OCI-LY7 (cell line): ENCODE measurements at regions not wholly inside any gene's neighbourhood (a gene's known extent, or its start where the extent isn't known, plus 50 kb on each side); places are given as distances from the start of the nearest gene placed in this dataset.

Experiments used
- BruUV-seq: library from RNA; stranded (reverse); fragments of 400-500 nt; replicated peaks from 2 replicates; lab custom pipeline; 2021; lab: Mats Ljungman, UMichigan
- CTCF ChIA-PET: fragments of 300-600 bp; sonication (Branson Sonifier 250); formaldehyde crosslinking; loops from one replicate; lab custom pipeline; 2022; ENCODE audit warnings: antibody characterized with exemption; ENCODE audit not compliant: unreplicated experiment; lab: Charles Lee
- POLR2A ChIA-PET: fragments of 300-600 bp; sonication (Branson Sonifier 250); formaldehyde crosslinking; loops from one replicate; lab custom pipeline; 2022; ENCODE audit warnings: antibody characterized with exemption; lab: Charles Lee
- DNase-seq: peaks from one replicate; pipeline ENCODE4 v3.0.0-alpha.2; 2015; ENCODE audit warnings: low spot score
- H2AFZ ChIP-seq: fragments of 200-600 bp; sonication (generic), shearing (Covaris generic); 2 replicates; pipeline ENCODE4 v1.6.1; 2014; ENCODE audit warnings: mild to moderate bottlenecking, antibody characterized with exemption, low read length, moderate library complexity
- H3K27ac ChIP-seq: fragments of 200-600 bp; sonication (generic); 2 replicates; pipeline ENCODE4 v1.5.1; 2014; ENCODE audit warnings: mixed run types, low read depth, mild to moderate bottlenecking, moderate library complexity, low read length, inconsistent platforms; ENCODE audit not compliant: poor library complexity, severe bottlenecking
- H3K36me3 ChIP-seq: fragments of 200-600 bp; sonication (generic); 2 replicates; pipeline ENCODE4 v1.6.1; 2014; ENCODE audit warnings: mild to moderate bottlenecking, antibody characterized with exemption, low read length, moderate library complexity, mixed read lengths; ENCODE audit not compliant: insufficient read depth
- H3K4me1 ChIP-seq: fragments of 200-600 bp; sonication (generic); 2 replicates; pipeline ENCODE4 v1.5.1; 2014; ENCODE audit warnings: mild to moderate bottlenecking, low read length; ENCODE audit not compliant: insufficient read depth, poor library complexity, severe bottlenecking
- H3K4me2 ChIP-seq: fragments of 200-600 bp; sonication (generic); 2 replicates; pipeline ENCODE4 v1.6.1; 2014; ENCODE audit warnings: mild to moderate bottlenecking, low read length
- H3K4me3 ChIP-seq: fragments of 200-600 bp; sonication (generic); 2 replicates; pipeline ENCODE4 v1.5.1; 2014; ENCODE audit warnings: mild to moderate bottlenecking, low read depth, low read length; ENCODE audit not compliant: poor library complexity, severe bottlenecking
- H3K79me2 ChIP-seq: fragments of 200-600 bp; sonication (generic); 2 replicates; pipeline ENCODE4 v1.6.1; 2016; ENCODE audit warnings: low read depth, mild to moderate bottlenecking, low read length, moderate library complexity, mixed read lengths; ENCODE audit not compliant: insufficient read depth
- H3K9me2 ChIP-seq: fragments of 200-600 bp; sonication (generic); 2 replicates; pipeline ENCODE4 v1.6.1; 2016; ENCODE audit warnings: mild to moderate bottlenecking, low read length, mixed read lengths; ENCODE audit not compliant: insufficient read depth
- H3K9me3 ChIP-seq: fragments of 200-600 bp; sonication (generic); 2 replicates; pipeline ENCODE4 v1.6.1; 2014; ENCODE audit warnings: mild to moderate bottlenecking, mixed run types, low read length, mixed read lengths
- H4K20me1 ChIP-seq: fragments of 200-600 bp; sonication (generic); 2 replicates; pipeline ENCODE4 v1.6.1; 2014; ENCODE audit warnings: mild to moderate bottlenecking, antibody characterized with exemption, low read length, moderate library complexity, mixed read lengths; ENCODE audit not compliant: insufficient read depth
- EZH2phosphoT487 ChIP-seq: fragments of 200-600 bp; sonication (generic); IDR thresholded peaks from 2 replicates; pipeline ENCODE4 v1.6.1; 2018; ENCODE audit warnings: low read depth, borderline replicate concordance, mild to moderate bottlenecking, mixed run types, antibody characterized with exemption, low read length, moderate library complexity, mixed read lengths
- intact Hi-C: fragments of 100-400 bp; cut with micrococcal nuclease; formaldehyde crosslinking; loops from one replicate; pipeline ENCODE4 v1.10.0; 2022; ENCODE audit not compliant: unreplicated experiment
- TF ChIP-seq, protein P1 (sequence below): fragments of 200-600 bp; sonication (generic); conservative IDR thresholded peaks from 2 replicates; pipeline ENCODE4 v1.5.1; 2014; ENCODE audit warnings: mild to moderate bottlenecking, antibody characterized with exemption, low read length, moderate library complexity, mixed read lengths

DNA sequence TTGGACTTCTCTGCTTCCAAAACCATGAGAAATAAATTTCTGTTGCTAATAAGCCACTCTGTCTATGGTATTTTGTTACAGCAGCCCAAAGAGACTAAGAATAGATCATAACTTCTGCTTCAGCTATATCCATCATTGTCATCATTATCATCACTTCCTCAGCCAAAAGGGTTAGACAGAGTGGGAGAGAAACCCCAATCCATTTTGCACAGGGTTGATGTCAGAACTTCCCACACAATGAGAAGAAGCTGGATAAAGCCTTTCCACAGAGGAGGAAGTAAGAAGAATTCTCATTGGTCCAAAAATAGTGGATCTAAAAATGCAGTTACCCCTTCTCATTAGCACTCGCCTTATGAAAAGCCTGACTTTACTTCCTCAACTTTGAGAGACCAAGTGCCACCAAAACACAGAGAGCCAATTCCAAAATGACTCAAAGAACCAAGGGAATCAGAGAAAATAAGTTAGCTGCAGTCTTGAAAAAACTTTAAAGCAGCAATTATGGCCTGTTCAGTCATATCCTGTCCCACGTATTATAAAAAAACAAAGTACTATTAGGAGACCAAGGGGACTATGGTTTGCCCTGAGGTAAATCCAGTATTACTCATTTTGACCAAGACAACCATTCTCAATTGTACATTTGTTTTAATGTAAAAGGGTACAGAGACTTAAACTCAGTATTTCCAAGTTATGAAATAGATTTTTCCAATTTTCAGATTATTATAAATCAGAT lies 80.2 kb downstream of the WNT5A start:
- Histone ChIP-seq H3K4me3 (no peak overlapping the region), H2AFZ (0 out of 2 replicates have a peak overlapping the region, but pooled peaks have one; percentile 9), H3K9me3 (no peaks in the 10 kb centered on the region), H3K4me2 (no peak overlapping the region), H3K27ac (no peak overlapping the region), H4K20me1 (no peaks in the 10 kb centered on the region), H3K9me2 (no peaks in the 10 kb centered on the region), H3K36me3 (no peaks in the 10 kb centered on the region), H3K79me2 (no peaks in the 10 kb centered on the region), H3K4me1 (peaks cover 10% of the 10 kb centered on the region)
- TF ChIP-seq, protein P1, sequence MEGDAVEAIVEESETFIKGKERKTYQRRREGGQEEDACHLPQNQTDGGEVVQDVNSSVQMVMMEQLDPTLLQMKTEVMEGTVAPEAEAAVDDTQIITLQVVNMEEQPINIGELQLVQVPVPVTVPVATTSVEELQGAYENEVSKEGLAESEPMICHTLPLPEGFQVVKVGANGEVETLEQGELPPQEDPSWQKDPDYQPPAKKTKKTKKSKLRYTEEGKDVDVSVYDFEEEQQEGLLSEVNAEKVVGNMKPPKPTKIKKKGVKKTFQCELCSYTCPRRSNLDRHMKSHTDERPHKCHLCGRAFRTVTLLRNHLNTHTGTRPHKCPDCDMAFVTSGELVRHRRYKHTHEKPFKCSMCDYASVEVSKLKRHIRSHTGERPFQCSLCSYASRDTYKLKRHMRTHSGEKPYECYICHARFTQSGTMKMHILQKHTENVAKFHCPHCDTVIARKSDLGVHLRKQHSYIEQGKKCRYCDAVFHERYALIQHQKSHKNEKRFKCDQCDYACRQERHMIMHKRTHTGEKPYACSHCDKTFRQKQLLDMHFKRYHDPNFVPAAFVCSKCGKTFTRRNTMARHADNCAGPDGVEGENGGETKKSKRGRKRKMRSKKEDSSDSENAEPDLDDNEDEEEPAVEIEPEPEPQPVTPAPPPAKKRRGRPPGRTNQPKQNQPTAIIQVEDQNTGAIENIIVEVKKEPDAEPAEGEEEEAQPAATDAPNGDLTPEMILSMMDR = no peak
- no peak for TF ChIP-seq EZH2phosphoT487
- no TSS peak for BruUV-seq
- intact Hi-C loops = loop anchor here (10.0 kb wide), 1 partner anchor 552 kb away; no protein-coding TSS in a partner anchor
- no peak for DNase-seq
- CTCF ChIA-PET = no interaction called here
- POLR2A ChIA-PET = interaction anchor here (0.5 to 1.0 kb wide), 3 partner anchors 10 to 439 kb away, joined by 3 to 6 read pairs (median 3); no protein-coding TSS in a partner anchor

DNA sequence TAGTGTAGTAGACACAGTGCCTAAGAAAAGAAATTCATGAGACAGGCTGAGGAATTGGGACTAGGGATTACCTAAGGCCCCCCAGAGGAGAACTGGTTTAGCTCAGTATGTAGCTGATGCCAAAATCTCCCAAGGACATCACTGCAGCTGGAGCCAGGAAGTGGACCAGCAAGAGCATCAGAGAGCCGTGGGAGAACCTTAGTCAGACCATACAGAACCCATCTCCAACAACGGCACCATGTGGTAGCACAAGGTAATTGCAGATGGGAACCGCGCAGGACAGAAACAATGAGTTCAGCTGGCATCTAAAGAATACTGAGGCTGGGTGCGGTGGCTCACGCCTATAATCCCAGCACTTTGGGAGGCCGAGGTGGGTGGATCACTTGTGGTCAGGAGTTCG lies 81.7 kb downstream of the WNT5A start:
- Histone ChIP-seq H2AFZ (no peak overlapping the region), H3K4me3 (no peak overlapping the region), H3K9me2 (no peaks in the 10 kb centered on the region), H4K20me1 (no peaks in the 10 kb centered on the region), H3K36me3 (no peaks in the 10 kb centered on the region), H3K4me2 (no peak overlapping the region), H3K9me3 (no peaks in the 10 kb centered on the region), H3K27ac (no peak overlapping the region), H3K79me2 (no peaks in the 10 kb centered on the region), H3K4me1 (peaks cover 10% of the 10 kb centered on the region)
- CTCF ChIA-PET = no interaction called here
- no TSS peak for BruUV-seq
- TF ChIP-seq, protein P1 = peak; percentile 74
- TF ChIP-seq EZH2phosphoT487 = no peak
- POLR2A ChIA-PET = no interaction called here
- intact Hi-C loops = loop anchor here (2.0 to 10.0 kb wide), 2 partner anchors 455 to 551 kb away; no protein-coding TSS in a partner anchor
- DNase-seq = peak; percentile 49
